GM04504 (cell line): ENCODE measurements at regions not wholly inside any gene's neighbourhood (a gene's known extent, or its start where the extent isn't known, plus 50 kb on each side); places are given as distances from the start of the nearest gene placed in this dataset.
"Not testable (repeated sequence)": the region's sequence is repeated elsewhere in the genome, so short reads cannot be mapped to it uniquely, and the experiment has no call there.

Experiments
- DNase-seq: peaks from one replicate; pipeline ENCODE4 v3.0.0-alpha.2; 2012; ENCODE audit warnings: low read depth

GRCh38 chr1:22196041-22196440 lies 53.1 kb upstream of the WNT4 start:
- DNase-seq: no peak

GRCh38 chr1:22196641-22197040 lies 53.7 kb upstream of the WNT4 start:
- no peak for DNase-seq

GRCh38 chr1:22197644-22198043 lies 54.7 kb upstream of the WNT4 start:
- no peak for DNase-seq

GRCh38 chr1:22201023-22201422 lies 58.1 kb upstream of the WNT4 start:
- DNase-seq: no peak

- DNase-seq: no peak
Measured at GRCh38 chr1:22203335-22203734, 60.4 kb upstream of the WNT4 start.

- no peak for DNase-seq
Measured at GRCh38 chr1:22204057-22204840, 61.4 kb upstream of the WNT4 start.

- DNase-seq: no peak
Measured at GRCh38 chr1:22204989-22205913, 62.4 kb upstream of the WNT4 start.

GRCh38 chr1:22206551-22207125 lies 63.7 kb upstream of the WNT4 start:
- no peak for DNase-seq

GRCh38 chr1:22207511-22208267 lies 64.8 kb upstream of the WNT4 start:
- no peak for DNase-seq

GRCh38 chr1:22208268-22208972 lies 65.5 kb upstream of the WNT4 start:
- no peak for DNase-seq

- DNase-seq: no peak
Measured at GRCh38 chr1:22208973-22209378, 66.1 kb upstream of the WNT4 start.

GRCh38 chr1:22210176-22210575 lies 67.3 kb upstream of the WNT4 start:
- no peak for DNase-seq

- DNase-seq: no peak
Measured at GRCh38 chr1:22210636-22211035, 67.7 kb upstream of the WNT4 start.

GRCh38 chr1:22211459-22211858 lies 68.6 kb upstream of the WNT4 start:
- DNase-seq: not testable (repeated sequence)

GRCh38 chr1:22212400-22213233 lies 69.7 kb upstream of the WNT4 start:
- DNase-seq: no peak

- DNase-seq: no peak
Measured at GRCh38 chr1:22216210-22216883, 73.5 kb upstream of the WNT4 start.

GRCh38 chr1:22216966-22217365 lies 74.1 kb upstream of the WNT4 start:
- no peak for DNase-seq

GRCh38 chr1:22217811-22218460 lies 75.0 kb upstream of the WNT4 start:
- DNase-seq: no peak

GRCh38 chr1:22218618-22219250 lies 75.8 kb upstream of the WNT4 start:
- DNase-seq: no peak
